ENCODE measurements at regions not wholly inside any gene's neighbourhood (a gene's known extent, or its start where the extent isn't known, plus 50 kb on each side); places are given as distances from the start of the nearest gene placed in this dataset.

GRCh38 chr15:77553695-77554094, 79.0 kb downstream of the LINGO1 start:
- intact Hi-C loops (cut with DNase I), result no loop called here
- no peak for TF ChIP-seq CTCF (IDR thresholded peaks at IDR 0.05)

GRCh38 chr15:77553257-77553656, 79.5 kb downstream of the LINGO1 start:
- H3K4me3 ChIP-seq, result no peak overlapping the region
- H3K36me3 ChIP-seq, result no peaks in the 10 kb centered on the region
- no peak for TF ChIP-seq CTCF (IDR thresholded peaks at IDR 0.05)
- no peaks in the 10 kb centered on the region for H3K4me1 ChIP-seq
- intact Hi-C loops (cut with DNase I), result no loop called here
- H3K27ac ChIP-seq, result no peak overlapping the region
- H3K27me3 ChIP-seq, result no peaks in the 10 kb centered on the region
- H3K9me3 ChIP-seq, result no peaks in the 10 kb centered on the region
- DNase-seq (ENCODE audit: low spot score in 2 of 2), result no peak

More at GRCh38 chr15:77553695-77554094, 79.0 kb downstream of the LINGO1 start:
- Histone ChIP-seq H3K4me3 (no peak overlapping the region), H3K9me3 (no peaks in the 10 kb centered on the region), H3K27ac (no peak overlapping the region), H3K27me3 (no peaks in the 10 kb centered on the region), H3K4me1 (no peaks in the 10 kb centered on the region), H3K36me3 (no peaks in the 10 kb centered on the region)
- no peak for DNase-seq (ENCODE audit: low spot score in 2 of 2)

GRCh38 chr15:77552066-77552465, 80.6 kb downstream of the LINGO1 start:
- no peak for TF ChIP-seq CTCF (IDR thresholded peaks at IDR 0.05)
- DNase-seq (ENCODE audit: low spot score in 2 of 2), result no peak
- Histone ChIP-seq H3K27ac (no peak overlapping the region), H3K27me3 (no peaks in the 10 kb centered on the region), H3K4me1 (no peaks in the 10 kb centered on the region), H3K36me3 (no peaks in the 10 kb centered on the region), H3K9me3 (no peaks in the 10 kb centered on the region), H3K4me3 (no peak overlapping the region)
- intact Hi-C loops (cut with DNase I), result no loop called here

- Histone ChIP-seq H3K27ac (no peak overlapping the region), H3K9me3 (no peaks in the 10 kb centered on the region), H3K4me3 (no peak overlapping the region), H3K36me3 (no peaks in the 10 kb centered on the region), H3K4me1 (no peaks in the 10 kb centered on the region), H3K27me3 (no peaks in the 10 kb centered on the region)
- no peak for TF ChIP-seq CTCF (IDR thresholded peaks at IDR 0.05)
- DNase-seq (ENCODE audit: low spot score in 2 of 2), result no peak
- intact Hi-C loops (cut with DNase I), result no loop called here
Measured at GRCh38 chr15:77550301-77551251, 82.1 kb downstream of the LINGO1 start.

- no peak for TF ChIP-seq CTCF (IDR thresholded peaks at IDR 0.05)
- Histone ChIP-seq H3K27me3 (no peaks in the 10 kb centered on the region), H3K36me3 (no peaks in the 10 kb centered on the region), H3K4me1 (no peaks in the 10 kb centered on the region), H3K9me3 (no peaks in the 10 kb centered on the region), H3K4me3 (no peak overlapping the region), H3K27ac (no peak overlapping the region)
- no peak for DNase-seq (ENCODE audit: low spot score in 2 of 2)
- intact Hi-C loops (cut with DNase I), result no loop called here
Measured at GRCh38 chr15:77549576-77550288, 83.0 kb downstream of the LINGO1 start.
